Loucy (cell line): ENCODE measurements at regions not wholly inside any gene's neighbourhood (a gene's known extent, or its start where the extent isn't known, plus 50 kb on each side); places are given as distances from the start of the nearest gene placed in this dataset.
"Not testable (repeated sequence)": the region's sequence is repeated elsewhere in the genome, so short reads cannot be mapped to it uniquely, and the experiment has no call there.

ENCODE experiments used
- H2AFZ ChIP-seq: fragments of 200-600 bp; sonication (generic); 2 replicates; pipeline ENCODE4 v1.6.0; 2016; ENCODE audit warnings: antibody characterized with exemption, mild to moderate bottlenecking, low read length, moderate library complexity
- H3F3A ChIP-seq: fragments of 200-600 bp; 2 replicates; pipeline ENCODE4 v1.6.0; 2016; ENCODE audit warnings: antibody characterized with exemption, low read depth, mild to moderate bottlenecking
- H3K27me3 ChIP-seq: fragments of 200-600 bp; sonication (generic); 2 replicates; pipeline ENCODE4 v1.6.1; 2014; ENCODE audit warnings: low read length, mild to moderate bottlenecking; ENCODE audit not compliant: insufficient read depth, poor library complexity, severe bottlenecking
- H3K36me3 ChIP-seq: fragments of 200-600 bp; sonication (generic); 2 replicates; pipeline ENCODE4 v1.6.1; 2016; ENCODE audit warnings: low read length; ENCODE audit not compliant: insufficient read depth
- H3K4me1 ChIP-seq: fragments of 200-600 bp; sonication (generic); 2 replicates; pipeline ENCODE4 v1.5.1; 2014; ENCODE audit warnings: low read length, mild to moderate bottlenecking; ENCODE audit not compliant: insufficient read depth, poor library complexity, severe bottlenecking
- H3K4me2 ChIP-seq: fragments of 200-600 bp; sonication (generic); 2 replicates; pipeline ENCODE4 v1.6.0; 2014; ENCODE audit warnings: antibody characterized with exemption, low read length, low read depth, mild to moderate bottlenecking; ENCODE audit not compliant: poor library complexity, severe bottlenecking
- H3K4me3 ChIP-seq: fragments of 200-600 bp; sonication (generic); 2 replicates; pipeline ENCODE4 v1.5.1; 2014; ENCODE audit warnings: low read length, mild to moderate bottlenecking, mixed read lengths; ENCODE audit not compliant: poor library complexity, severe bottlenecking
- H3K79me2 ChIP-seq: fragments of 200-600 bp; sonication (generic); 2 replicates; pipeline ENCODE4 v1.6.1; 2014; ENCODE audit warnings: low read length; ENCODE audit not compliant: insufficient read depth
- H3K9ac ChIP-seq: fragments of 200-600 bp; sonication (generic); 2 replicates; pipeline ENCODE4 v1.6.0; 2014; ENCODE audit warnings: mild to moderate bottlenecking, low read depth, low read length, moderate library complexity; ENCODE audit not compliant: poor library complexity, severe bottlenecking
- H3K9me2 ChIP-seq: fragments of 200-600 bp; sonication (generic); replicated peaks from 2 replicates; pipeline ENCODE4 v1.6.1; 2016; ENCODE audit warnings: low read depth, low read length, mixed read lengths
- H3K9me3 ChIP-seq: fragments of 200-600 bp; sonication (generic); 2 replicates; pipeline ENCODE4 v1.6.1; 2014; ENCODE audit warnings: mild to moderate bottlenecking, antibody characterized with exemption, low read length, low read depth; ENCODE audit not compliant: insufficient read depth
- H4K20me1 ChIP-seq: fragments of 200-600 bp; sonication (generic); 2 replicates; pipeline ENCODE4 v1.6.0; 2014; ENCODE audit warnings: antibody characterized with exemption, low read length, mild to moderate bottlenecking; ENCODE audit not compliant: insufficient read depth, poor library complexity, severe bottlenecking
- EZH2phosphoT487 ChIP-seq: fragments of 200-600 bp; IDR thresholded peaks from 2 replicates; pipeline ENCODE4 v1.6.1; 2018; ENCODE audit warnings: antibody characterized with exemption, mild to moderate bottlenecking, moderate library complexity, borderline replicate concordance
- TF ChIP-seq, protein P1 (sequence below): fragments of 200-600 bp; sonication (generic); conservative IDR thresholded peaks from 2 replicates; pipeline ENCODE4 v1.5.1; 2014; ENCODE audit warnings: mild to moderate bottlenecking, antibody characterized with exemption, low read length

DNA sequence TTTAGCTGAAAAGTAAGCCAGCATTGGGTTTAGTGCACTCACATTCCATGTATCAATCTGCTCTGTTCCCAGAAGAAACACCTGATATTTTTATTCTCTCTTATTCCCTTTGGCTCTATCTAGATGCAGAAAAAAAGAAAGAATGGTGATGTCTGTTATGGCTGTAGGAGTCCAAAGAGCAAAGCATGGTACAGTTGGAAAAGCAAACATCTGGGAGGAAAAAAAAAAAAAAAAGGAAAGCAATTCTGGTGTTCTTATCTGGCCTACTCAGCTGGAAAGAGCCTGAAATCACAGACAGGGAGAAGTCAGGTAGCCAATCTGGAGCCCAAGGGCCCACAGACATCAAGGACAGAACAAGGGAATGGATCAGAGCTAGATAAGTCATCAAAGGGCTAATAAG, 293.9 kb downstream of the DUSP6 start:
- TF ChIP-seq EZH2phosphoT487: no peak
- TF ChIP-seq, protein P1, sequence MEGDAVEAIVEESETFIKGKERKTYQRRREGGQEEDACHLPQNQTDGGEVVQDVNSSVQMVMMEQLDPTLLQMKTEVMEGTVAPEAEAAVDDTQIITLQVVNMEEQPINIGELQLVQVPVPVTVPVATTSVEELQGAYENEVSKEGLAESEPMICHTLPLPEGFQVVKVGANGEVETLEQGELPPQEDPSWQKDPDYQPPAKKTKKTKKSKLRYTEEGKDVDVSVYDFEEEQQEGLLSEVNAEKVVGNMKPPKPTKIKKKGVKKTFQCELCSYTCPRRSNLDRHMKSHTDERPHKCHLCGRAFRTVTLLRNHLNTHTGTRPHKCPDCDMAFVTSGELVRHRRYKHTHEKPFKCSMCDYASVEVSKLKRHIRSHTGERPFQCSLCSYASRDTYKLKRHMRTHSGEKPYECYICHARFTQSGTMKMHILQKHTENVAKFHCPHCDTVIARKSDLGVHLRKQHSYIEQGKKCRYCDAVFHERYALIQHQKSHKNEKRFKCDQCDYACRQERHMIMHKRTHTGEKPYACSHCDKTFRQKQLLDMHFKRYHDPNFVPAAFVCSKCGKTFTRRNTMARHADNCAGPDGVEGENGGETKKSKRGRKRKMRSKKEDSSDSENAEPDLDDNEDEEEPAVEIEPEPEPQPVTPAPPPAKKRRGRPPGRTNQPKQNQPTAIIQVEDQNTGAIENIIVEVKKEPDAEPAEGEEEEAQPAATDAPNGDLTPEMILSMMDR: no peak
- Histone ChIP-seq H4K20me1 (no peaks in the 10 kb centered on the region), H3K4me2 (no peak overlapping the region), H3K79me2 (no peaks in the 10 kb centered on the region), H3K9me2 (no peaks in the 10 kb centered on the region), H3K4me3 (no peak overlapping the region), H3F3A (no peaks in the 10 kb centered on the region), H3K4me1 (peaks cover 3% of the 10 kb centered on the region), H3K9me3 (no peaks in the 10 kb centered on the region), H3K36me3 (no peaks in the 10 kb centered on the region), H2AFZ (no peak overlapping the region), H3K9ac (no peak overlapping the region), H3K27me3 (no peaks in the 10 kb centered on the region)

DNA sequence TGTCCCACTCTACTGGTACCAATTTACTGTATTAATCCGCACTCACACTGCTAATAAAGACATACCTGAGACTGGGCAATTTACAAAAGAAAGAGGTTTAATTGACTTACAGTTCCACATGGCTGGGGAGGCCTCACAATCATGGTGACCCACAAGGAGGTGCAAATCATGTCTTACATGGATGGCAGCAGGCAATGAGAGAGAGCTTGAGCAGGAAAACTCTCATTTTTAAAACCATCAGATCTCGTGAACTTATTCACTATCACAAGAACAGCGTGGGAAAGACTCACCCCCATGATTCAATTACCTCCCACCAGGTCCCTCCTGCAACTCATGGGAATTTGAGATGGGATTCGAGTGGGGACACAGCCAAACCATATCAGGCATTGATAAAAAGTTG, 298.5 kb downstream of the DUSP6 start:
- not testable (repeated sequence) for H3K79me2 ChIP-seq, H3F3A ChIP-seq, H3K4me3 ChIP-seq, H3K4me2 ChIP-seq, H2AFZ ChIP-seq, H4K20me1 ChIP-seq, H3K9me3 ChIP-seq, H3K9me2 ChIP-seq, H3K9ac ChIP-seq, H3K36me3 ChIP-seq, H3K27me3 ChIP-seq, H3K4me1 ChIP-seq

DNA sequence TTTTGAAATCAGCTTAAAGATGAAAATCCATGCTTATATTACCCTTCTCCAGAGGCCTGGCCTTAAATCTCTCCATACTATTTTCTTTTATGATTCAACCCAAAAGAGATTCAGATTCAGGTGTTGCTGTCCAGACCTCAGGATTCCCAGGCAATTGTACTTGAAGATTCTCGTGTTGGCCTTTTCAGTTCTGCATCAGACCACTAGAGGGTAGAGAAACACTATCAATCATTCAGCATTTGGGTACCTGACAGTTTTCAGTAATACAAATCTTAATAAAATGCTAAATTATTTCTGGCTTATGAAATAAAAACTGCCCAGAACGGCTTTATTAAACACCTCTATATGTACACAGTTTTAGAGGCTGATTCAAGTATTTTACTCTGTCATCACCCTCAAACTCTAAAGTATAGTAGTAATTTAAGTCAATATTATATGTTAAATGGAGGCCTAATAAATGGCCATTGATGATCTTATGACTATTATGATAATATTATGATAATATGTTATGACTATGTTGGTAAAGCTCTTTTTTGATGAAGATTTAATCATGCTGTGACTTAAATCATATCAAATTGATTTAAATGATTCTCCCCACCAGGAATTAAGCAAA, 301.1 kb downstream of the DUSP6 start:
- Histone ChIP-seq H3F3A (no peaks in the 10 kb centered on the region), H3K9me3 (no peaks in the 10 kb centered on the region), H3K36me3 (no peaks in the 10 kb centered on the region), H3K4me2 (no peak overlapping the region), H4K20me1 (no peaks in the 10 kb centered on the region), H3K9me2 (no peaks in the 10 kb centered on the region), H3K4me3 (no peak overlapping the region), H3K9ac (no peak overlapping the region), H3K4me1 (no peaks in the 10 kb centered on the region), H2AFZ (no peak overlapping the region), H3K79me2 (no peaks in the 10 kb centered on the region), H3K27me3 (no peaks in the 10 kb centered on the region)
- TF ChIP-seq, protein P1: peak; percentile 98
- TF ChIP-seq EZH2phosphoT487: no peak

DNA sequence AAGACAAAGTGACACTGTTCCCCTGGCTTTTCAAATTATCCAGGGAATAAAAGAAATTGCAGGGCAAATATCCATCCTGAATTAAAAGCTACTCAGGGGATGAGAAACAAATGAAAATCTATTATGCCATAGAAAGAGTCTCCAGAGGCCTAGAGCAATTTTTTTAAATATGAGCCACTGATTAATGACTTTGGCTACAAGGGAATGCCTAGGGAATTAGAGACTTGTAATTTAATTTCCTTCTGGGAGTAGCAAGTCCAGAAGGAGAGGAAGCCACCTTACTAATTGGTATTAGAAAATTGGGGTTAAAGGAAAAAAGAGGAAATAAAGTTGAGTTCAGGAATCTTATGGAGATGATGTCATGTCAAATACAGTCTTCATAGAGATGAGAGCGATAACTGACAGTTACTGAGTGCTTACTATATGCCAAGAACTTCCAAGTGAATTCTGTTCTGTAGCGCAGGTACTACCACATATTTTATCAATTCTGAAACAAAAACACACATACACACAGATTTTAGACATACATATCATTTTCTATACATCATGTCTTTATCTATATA, 304.4 kb downstream of the DUSP6 start:
- Histone ChIP-seq H3K4me3 (no peak overlapping the region), H3K36me3 (no peaks in the 10 kb centered on the region), H3K79me2 (no peaks in the 10 kb centered on the region), H3F3A (no peaks in the 10 kb centered on the region), H3K9me3 (no peaks in the 10 kb centered on the region), H3K9me2 (no peaks in the 10 kb centered on the region), H4K20me1 (no peaks in the 10 kb centered on the region), H2AFZ (no peak overlapping the region), H3K4me2 (no peak overlapping the region), H3K4me1 (no peaks in the 10 kb centered on the region), H3K9ac (no peak overlapping the region), H3K27me3 (no peaks in the 10 kb centered on the region)
- TF ChIP-seq, protein P1: no peak
- no peak for TF ChIP-seq EZH2phosphoT487
